Fibroblast of gingiva (primary cell): ENCODE measurements at regions not wholly inside any gene's neighbourhood (a gene's known extent, or its start where the extent isn't known, plus 50 kb on each side); places are given as distances from the start of the nearest gene placed in this dataset.
"Not testable (repeated sequence)": the region's sequence is repeated elsewhere in the genome, so short reads cannot be mapped to it uniquely, and the experiment has no call there.

Source experiments
- DNase-seq: peaks from one replicate; pipeline ENCODE4 v3.0.0-alpha.2; 2011; ENCODE audit warnings: low read depth

DNA sequence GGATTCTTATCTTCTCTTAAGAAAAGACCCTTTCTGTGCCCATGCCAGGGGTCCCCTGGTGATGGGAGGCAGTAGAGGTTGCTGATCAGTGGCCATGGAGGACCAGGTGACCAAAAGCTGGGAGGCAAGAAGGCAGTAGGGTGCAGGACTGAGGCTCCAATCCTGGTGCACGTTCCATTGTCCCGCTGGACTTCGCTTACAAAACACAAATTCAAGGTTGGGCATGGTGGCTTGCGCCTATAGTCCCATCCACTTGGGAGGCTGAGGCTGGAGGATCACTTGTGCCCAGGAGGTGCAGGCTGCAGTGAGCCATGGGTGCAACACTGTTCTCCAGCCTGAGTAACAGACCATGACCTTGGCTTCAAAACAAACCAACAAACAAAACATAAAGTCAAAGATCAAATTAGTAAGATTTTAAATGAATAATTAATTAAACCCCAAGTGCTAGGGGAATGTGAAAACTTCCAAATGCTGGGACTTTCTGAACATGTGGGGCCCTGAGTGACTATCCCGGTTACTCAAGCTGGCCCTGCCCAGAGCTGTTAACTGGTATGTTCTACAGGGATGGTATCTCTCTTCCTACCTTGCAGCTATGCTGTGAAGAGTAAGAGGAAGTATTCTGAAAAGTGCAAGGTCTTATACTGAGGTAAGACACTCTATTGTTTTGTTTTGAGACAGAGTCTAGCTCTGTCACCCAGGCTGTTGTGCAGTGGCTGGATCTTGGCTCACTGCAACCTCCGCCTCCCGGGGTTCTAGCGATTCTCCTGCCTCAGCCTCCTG lies 97.6 kb downstream of the LYZL2 start:
- DNase-seq = no peak

DNA sequence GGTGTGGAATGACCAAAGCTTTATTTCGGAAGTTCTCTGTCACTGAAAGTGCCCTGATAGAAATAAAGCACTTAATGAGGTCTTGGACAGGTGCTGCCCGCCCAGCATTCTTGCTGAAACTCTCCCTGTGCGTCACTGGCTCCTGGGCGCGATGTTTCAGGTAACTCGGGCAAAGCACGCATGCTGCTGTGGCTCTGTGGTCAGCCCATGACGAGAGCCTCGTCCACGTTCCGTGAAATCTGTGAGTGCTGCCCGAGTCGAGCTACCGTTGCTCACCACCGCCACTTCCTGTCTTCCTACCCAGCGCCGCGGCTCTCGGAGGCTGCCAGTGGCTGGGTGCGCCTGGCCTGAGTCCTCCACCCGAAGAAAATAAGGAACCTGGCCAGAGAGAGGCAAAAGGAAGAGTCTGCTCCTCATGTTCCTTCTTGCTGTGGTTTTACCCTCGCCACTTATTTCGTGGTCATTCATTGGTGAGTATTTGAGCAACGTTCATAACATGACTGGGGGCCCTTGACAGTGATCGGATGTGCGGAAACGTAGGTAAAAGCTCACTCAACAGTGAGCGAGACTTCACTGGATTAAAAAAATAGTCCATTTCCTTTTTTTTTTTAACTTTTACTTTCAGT lies 95.5 kb downstream of the MAP3K8 start:
- DNase-seq = no peak

- DNase-seq = no peak
These were observed 94.4 kb downstream of the MAP3K8 start for GRCh38 chr10:30528429-30528786.

GRCh38 chr10:30527623-30528428 lies 93.8 kb downstream of the MAP3K8 start:
- DNase-seq = no peak

DNA sequence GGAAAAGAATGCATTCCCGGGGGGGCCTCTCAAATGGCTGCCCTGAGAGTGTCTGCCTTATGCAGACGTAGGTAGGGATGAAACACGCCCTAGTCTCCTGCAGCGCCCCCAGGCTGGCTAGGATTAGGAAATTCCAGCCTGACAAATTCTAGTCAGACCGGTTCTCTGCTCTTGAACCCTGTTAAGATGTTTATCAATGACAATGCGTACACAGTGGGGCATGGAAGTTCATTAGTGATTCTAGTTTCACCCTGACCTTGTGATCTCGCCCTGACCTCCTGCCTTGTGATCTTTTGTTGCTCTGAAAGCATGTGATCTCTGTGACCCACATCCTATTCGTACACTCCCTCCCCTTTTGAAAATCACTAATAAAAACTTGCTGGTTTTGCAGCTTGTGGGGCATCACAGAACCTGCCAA lies 88.7 kb downstream of the MAP3K8 start:
- not testable (repeated sequence) for DNase-seq

GRCh38 chr10:30518907-30519306 lies 84.9 kb downstream of the MAP3K8 start:
- DNase-seq = no peak
